ENCODE measurements at regions not wholly inside any gene's neighbourhood (a gene's known extent, or its start where the extent isn't known, plus 50 kb on each side); places are given as distances from the start of the nearest gene placed in this dataset.

DNA sequence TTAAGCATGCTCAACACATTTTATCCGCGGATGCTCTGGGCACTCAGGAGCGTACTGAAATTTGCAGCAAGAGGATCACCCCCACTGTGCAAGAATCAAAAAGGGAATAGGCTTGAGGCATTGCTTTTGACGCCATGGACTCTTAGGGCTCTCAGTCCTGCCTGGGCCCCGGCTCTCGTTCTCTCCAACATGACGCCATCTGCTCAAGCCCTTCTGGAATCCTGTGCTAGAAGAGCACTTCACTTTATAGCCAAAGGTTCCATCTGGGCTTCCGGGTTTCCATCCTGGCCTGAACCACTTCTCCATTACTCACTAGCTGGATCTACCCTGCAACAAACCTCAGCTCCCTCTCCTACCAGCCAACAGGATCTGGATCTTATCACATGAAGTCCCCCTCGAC, 105.3 kb downstream of the FOXF2 start:
- in situ Hi-C loops (cut with MboI; ENCODE audit: low sequenced_read_pairs): no loop called here
- Histone ChIP-seq H3K27me3 (ENCODE audit: low read depth) (no peaks in the 10 kb centered on the region), H3K4me1 (no peaks in the 10 kb centered on the region), H3K9me3 (no peaks in the 10 kb centered on the region), H3K4me3 (no peak overlapping the region), H3K36me3 (replicated peaks) (no peaks in the 10 kb centered on the region)
- DNase-seq (ENCODE audit: low spot score in 2 of 2): no peak

DNA sequence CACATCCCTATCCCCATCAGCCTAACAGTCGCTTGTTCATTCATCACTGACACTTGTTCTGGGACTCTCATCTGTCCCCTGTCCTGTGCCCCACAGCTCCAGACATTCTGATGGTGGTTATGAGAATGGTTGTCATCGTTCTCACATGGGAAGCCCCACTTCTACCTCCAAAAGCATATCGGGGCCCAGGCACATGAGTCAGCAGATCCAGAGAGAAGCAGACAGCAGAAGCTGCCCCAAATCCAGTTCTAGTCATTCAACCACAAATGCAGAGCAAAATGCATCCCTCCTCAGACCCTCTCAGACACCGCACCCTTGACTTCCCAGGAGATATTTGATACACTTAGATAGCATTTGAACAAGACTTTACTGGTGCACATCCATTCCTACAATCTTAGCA, 106.0 kb downstream of the FOXF2 start:
- no peaks in the 10 kb centered on the region for H3K27me3 ChIP-seq (ENCODE audit: low read depth)
- in situ Hi-C loops (cut with MboI; ENCODE audit: low sequenced_read_pairs): no loop called here

DNA sequence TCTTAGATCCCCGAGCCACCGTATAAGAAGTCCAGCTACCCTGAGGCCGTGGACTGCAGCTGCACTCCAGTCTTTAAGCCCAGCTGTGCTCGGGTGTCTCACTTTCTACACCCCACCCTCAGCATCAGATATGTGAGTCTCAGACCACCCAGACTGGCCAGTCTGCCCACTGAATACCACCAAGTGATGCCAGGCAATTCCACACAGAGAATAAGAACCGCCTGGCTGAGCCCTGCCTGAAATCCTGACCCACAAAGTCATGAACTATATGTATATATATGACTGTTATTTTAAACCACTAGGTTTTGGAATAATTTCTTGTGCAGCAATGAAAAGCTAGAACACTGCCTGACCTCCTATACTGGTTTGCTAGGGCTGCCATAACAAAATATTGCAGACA, 106.7 kb downstream of the FOXF2 start:
- Histone ChIP-seq H3K4me3 (no peak overlapping the region), H3K4me1 (no peaks in the 10 kb centered on the region), H3K36me3 (replicated peaks) (no peaks in the 10 kb centered on the region), H3K27me3 (ENCODE audit: low read depth) (no peaks in the 10 kb centered on the region), H3K9me3 (no peaks in the 10 kb centered on the region)
- in situ Hi-C loops (cut with MboI; ENCODE audit: low sequenced_read_pairs): no loop called here
- no peak for DNase-seq (ENCODE audit: low spot score in 2 of 2)

More for the DNA sequence above, 106.0 kb downstream of the FOXF2 start:
- no peak overlapping the region for H3K4me3 ChIP-seq
- H3K36me3 ChIP-seq (replicated peaks): no peaks in the 10 kb centered on the region
- DNase-seq (ENCODE audit: low spot score in 2 of 2): no peak
- H3K4me1 ChIP-seq: no peaks in the 10 kb centered on the region
- no peaks in the 10 kb centered on the region for H3K9me3 ChIP-seq

DNA sequence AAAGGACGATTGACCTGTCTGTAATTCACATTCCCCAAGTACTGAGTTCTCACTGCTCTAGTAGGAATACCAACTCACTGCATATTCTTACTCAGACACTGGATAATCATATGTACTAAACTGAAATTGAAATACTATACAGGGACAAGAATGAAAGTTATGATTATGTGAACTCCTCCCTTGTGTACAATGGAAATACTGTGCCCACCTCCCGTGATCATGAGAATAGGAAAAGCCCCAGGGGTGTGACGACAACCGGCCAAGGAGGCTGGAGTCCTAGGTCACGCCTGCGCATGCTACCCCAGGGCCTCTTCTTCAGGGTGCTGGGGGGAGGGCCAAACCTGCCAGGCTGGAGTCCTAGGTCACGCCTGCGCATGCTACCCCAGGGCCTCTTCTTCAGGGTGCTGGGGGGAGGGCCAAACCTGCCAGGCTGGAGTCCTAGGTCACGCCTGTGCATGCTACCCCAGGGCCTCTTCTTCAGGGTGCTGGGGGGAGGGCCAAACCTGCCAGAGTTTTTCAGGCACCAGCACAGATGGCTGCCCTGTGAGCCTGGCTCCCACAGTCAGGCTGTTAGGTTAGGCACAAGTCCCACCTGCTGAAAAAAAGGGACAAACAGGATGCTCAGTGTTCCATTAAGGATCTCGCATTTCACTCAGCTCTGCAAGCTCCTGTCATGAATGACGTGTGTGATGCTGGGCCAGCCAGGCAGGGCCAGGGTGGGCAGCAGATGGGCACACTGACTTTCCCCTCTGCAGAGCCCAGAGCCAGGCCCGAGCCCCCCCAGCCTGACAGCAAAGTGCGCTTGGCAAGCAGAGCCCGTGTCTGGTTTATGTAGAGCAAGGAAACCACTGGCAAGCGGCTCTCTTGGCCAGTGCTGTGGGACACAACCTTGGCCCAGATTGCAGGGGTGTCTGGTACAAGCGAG, 107.7 kb downstream of the FOXF2 start:
- H3K4me1 ChIP-seq: no peaks in the 10 kb centered on the region
- H3K36me3 ChIP-seq (replicated peaks): no peaks in the 10 kb centered on the region
- no peak for DNase-seq (ENCODE audit: low spot score in 2 of 2)
- H3K27me3 ChIP-seq (ENCODE audit: low read depth): no peaks in the 10 kb centered on the region
- no peak overlapping the region for H3K4me3 ChIP-seq
- in situ Hi-C loops (cut with MboI; ENCODE audit: low sequenced_read_pairs): no loop called here
- no peaks in the 10 kb centered on the region for H3K9me3 ChIP-seq

DNA sequence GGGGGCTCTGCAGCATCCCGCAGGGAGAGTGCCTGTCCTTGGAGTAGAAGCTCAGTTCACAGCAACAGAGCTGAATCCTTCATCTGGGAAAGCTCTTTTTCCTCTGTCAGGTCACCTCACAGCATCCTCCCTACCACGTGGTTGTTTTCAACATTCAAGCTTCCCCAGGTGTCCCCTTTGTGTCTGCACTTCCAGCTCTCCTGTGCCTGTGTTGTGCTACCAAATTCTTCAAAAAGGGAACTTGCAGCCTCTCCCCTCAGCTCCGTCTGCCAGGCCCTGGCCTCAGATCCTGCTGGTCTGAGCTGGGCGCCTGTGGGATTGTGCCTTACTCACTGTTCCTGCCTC, 108.4 kb downstream of the FOXF2 start:
- no peaks in the 10 kb centered on the region for H3K27me3 ChIP-seq (ENCODE audit: low read depth)
- H3K4me1 ChIP-seq: no peaks in the 10 kb centered on the region
- no peaks in the 10 kb centered on the region for H3K9me3 ChIP-seq
- no peaks in the 10 kb centered on the region for H3K36me3 ChIP-seq (replicated peaks)
- DNase-seq (ENCODE audit: low spot score in 2 of 2): no peak
- no peak overlapping the region for H3K4me3 ChIP-seq
- in situ Hi-C loops (cut with MboI; ENCODE audit: low sequenced_read_pairs): no loop called here

DNA sequence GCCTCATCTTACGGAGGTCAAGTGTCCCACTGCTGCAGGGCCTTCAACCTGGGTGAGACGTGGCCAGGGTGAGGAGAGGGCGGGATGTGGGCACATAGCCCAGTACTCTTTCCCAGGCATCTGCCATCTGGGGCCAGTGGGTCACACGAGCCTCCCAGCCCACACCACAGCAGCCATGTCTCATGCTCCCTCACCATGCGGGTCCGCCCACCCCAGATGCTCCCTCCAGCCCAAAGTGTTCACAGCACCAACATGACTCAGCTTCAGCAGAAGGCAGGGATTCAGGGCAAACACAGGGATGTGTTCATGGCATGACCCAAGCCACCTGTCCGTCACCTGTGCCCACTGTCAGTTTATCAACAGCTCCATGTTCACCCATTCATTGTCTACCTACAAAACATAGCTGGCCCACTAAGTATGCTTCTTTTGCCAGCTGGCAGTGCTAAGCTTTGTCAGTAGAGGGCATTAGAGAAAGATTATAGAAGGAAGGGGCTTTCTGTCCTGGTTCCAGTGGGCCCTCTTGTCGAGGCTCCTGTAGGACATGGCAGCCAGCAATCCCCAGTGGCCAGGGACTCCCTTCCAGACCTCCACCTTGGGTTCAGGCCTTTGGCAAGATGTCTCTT, 109.2 kb downstream of the FOXF2 start:
- no peaks in the 10 kb centered on the region for H3K4me1 ChIP-seq
- H3K4me3 ChIP-seq: no peak overlapping the region
- in situ Hi-C loops (cut with MboI; ENCODE audit: low sequenced_read_pairs): no loop called here
- no peaks in the 10 kb centered on the region for H3K27me3 ChIP-seq (ENCODE audit: low read depth)
- no peaks in the 10 kb centered on the region for H3K9me3 ChIP-seq
- no peak for DNase-seq (ENCODE audit: low spot score in 2 of 2)
- no peaks in the 10 kb centered on the region for H3K36me3 ChIP-seq (replicated peaks)

DNA sequence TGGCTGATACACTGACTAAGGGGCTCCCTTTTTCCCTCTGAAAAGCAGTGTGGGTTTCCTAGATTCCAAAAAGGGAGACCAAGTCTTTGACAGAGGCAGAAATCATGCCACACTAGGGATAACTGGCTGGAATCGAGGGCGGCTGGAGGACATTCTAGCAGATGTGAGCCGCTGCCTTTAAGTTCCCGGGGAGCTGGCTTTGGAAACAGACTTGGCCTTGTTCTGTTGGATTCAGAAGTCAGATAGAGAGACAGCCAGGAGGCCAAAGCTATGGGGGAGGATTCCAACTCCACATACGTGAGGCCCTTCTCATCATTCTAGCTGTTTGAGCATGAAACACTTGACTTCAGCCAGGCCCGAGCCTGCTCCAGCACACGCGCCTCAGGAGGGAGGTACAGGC, 109.9 kb upstream of the FOXC1 start:
- H3K27me3 ChIP-seq (ENCODE audit: low read depth): no peaks in the 10 kb centered on the region
- in situ Hi-C loops (cut with MboI; ENCODE audit: low sequenced_read_pairs): no loop called here
- no peaks in the 10 kb centered on the region for H3K9me3 ChIP-seq
- no peaks in the 10 kb centered on the region for H3K4me1 ChIP-seq
- no peaks in the 10 kb centered on the region for H3K36me3 ChIP-seq (replicated peaks)
- H3K4me3 ChIP-seq: no peak overlapping the region
- no peak for DNase-seq (ENCODE audit: low spot score in 2 of 2)

DNA sequence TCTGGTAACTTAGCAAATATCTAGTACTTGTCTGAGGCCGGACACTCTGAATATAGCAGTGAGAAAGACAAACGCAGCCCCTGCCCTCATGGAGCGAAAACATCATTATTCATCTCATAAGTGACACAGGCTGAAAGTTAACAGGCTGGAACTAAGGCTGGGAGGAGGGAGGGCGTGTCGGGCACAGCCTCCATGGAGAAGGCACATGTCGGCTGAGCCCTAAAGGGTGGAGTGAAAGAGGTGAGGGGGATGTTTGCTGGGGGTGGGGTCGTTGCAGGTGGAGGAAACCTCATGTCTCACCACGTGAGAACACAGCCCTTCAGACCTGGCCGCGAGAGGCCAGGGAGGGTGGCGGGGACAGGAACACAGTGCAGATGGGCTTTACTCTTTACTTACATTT, 108.8 kb upstream of the FOXC1 start:
- in situ Hi-C loops (cut with MboI; ENCODE audit: low sequenced_read_pairs): no loop called here
- DNase-seq (ENCODE audit: low spot score in 2 of 2): no peak
- H3K36me3 ChIP-seq (replicated peaks): no peaks in the 10 kb centered on the region
- no peaks in the 10 kb centered on the region for H3K4me1 ChIP-seq
- H3K4me3 ChIP-seq: no peak overlapping the region
- H3K27me3 ChIP-seq (ENCODE audit: low read depth): no peaks in the 10 kb centered on the region
- H3K9me3 ChIP-seq: no peaks in the 10 kb centered on the region

DNA sequence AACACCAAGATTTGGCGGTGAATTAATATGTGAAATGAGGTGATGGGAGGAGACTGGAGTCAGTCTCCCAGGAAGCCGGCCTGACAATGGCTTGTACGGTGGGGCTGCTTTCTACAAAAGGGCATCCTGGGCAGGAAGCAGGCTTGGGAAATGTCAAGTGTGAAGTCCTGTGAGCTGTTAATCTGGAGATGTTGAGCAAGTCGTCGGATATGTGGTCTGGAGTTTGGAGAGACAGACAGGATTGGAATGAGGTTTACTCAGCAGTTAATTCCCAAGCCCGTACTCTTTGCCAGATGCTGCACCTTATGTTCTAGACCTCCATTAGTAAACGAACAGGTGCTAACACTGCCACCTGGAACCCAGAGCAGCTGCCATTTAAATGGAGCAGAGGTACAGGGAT, 107.7 kb upstream of the FOXC1 start:
- Histone ChIP-seq H3K9me3 (no peaks in the 10 kb centered on the region), H3K4me3 (no peak overlapping the region), H3K27me3 (ENCODE audit: low read depth) (no peaks in the 10 kb centered on the region), H3K4me1 (no peaks in the 10 kb centered on the region), H3K36me3 (replicated peaks) (no peaks in the 10 kb centered on the region)
- no peak for DNase-seq (ENCODE audit: low spot score in 2 of 2)
- in situ Hi-C loops (cut with MboI; ENCODE audit: low sequenced_read_pairs): no loop called here

DNA sequence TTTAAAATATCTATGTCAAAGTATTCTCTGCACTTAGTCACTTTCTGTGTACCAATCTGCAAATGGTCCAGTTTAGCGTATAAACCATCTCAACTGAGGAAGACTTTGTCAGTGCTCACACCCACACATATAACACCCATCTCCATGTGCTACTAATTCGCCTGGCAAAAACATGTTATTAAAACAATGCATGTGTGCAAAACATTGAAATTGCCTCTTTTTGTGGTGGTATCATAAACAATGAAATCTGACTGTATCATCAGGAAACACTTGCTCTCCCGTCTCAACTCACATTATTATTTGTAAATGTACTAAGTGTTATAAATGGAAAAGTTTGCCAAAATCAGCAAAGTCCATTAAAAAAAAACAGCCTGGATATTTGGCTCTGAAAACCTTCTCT, 105.9 kb upstream of the FOXC1 start:
- Histone ChIP-seq H3K4me1 (no peaks in the 10 kb centered on the region), H3K27me3 (ENCODE audit: low read depth) (no peaks in the 10 kb centered on the region), H3K4me3 (no peak overlapping the region), H3K9me3 (no peaks in the 10 kb centered on the region), H3K36me3 (replicated peaks) (no peaks in the 10 kb centered on the region)
- no peak for DNase-seq (ENCODE audit: low spot score in 2 of 2)
- in situ Hi-C loops (cut with MboI; ENCODE audit: low sequenced_read_pairs): no loop called here

DNA sequence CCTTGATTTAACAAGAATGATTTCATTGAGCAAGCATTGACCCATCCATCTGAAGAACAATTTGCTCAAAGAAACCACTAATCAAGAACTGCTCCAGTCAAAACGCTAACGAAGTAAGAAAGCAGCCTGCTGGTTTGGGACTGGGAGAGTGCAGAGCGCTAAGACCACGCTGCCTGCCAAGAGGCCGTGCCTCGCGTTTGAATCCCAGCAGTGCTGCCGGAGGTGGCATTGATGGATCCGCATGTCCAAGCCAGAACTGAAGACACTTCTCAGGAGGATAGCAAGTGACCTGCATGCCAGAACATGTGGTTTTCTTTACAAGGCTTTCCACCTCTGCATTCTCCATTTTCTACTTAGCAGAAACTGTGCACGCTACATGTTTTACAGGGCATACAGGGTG, 105.2 kb upstream of the FOXC1 start:
- in situ Hi-C loops (cut with MboI; ENCODE audit: low sequenced_read_pairs): no loop called here
- no peak for DNase-seq (ENCODE audit: low spot score in 2 of 2)
- Histone ChIP-seq H3K36me3 (replicated peaks) (no peaks in the 10 kb centered on the region), H3K9me3 (no peaks in the 10 kb centered on the region), H3K4me3 (no peak overlapping the region), H3K4me1 (no peaks in the 10 kb centered on the region), H3K27me3 (ENCODE audit: low read depth) (no peaks in the 10 kb centered on the region)

DNA sequence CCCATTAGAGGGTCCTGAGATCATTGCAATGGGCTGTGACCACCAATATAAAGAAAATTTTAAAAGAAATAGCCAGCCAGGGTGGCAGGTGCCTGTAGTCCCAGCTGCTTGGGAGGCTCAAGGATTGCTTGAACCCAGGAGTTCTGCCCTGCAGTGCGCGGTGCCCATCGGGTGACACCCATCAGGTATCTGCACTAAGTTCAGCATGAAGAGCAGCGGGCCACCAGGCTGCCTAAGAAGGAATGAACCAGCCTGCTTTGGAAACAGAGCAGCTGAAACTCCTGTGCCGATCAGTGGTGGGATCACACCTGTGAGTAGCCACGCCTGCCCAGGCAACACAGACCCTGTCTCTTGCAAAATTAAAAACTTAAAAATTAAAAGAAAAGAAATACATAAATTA, 102.5 kb upstream of the FOXC1 start:
- in situ Hi-C loops (cut with MboI; ENCODE audit: low sequenced_read_pairs): no loop called here
- no peaks in the 10 kb centered on the region for H3K36me3 ChIP-seq (replicated peaks)
- H3K9me3 ChIP-seq: no peaks in the 10 kb centered on the region
- no peak for DNase-seq (ENCODE audit: low spot score in 2 of 2)
- no peaks in the 10 kb centered on the region for H3K27me3 ChIP-seq (ENCODE audit: low read depth)
- H3K4me1 ChIP-seq: no peaks in the 10 kb centered on the region
- no peak overlapping the region for H3K4me3 ChIP-seq

DNA sequence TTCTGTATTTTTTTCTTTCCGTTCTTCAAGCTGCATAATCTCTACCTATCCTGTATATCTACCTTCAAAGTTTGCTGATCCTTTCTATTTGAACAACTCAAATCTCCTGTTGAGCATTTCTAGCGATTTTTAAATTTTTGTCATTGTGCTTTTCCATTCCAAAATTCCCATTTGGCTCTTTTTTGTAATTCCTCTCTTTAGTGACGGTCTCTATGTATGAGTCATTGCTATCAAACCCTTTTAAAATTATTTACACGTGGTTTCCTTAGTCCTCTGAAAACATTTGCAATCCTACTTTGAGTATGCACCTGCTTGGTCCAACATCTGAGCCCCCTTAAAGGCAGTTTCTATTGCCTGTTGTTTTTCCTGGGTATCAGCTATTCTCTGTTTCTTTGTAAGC, 100.5 kb upstream of the FOXC1 start:
- in situ Hi-C loops (cut with MboI; ENCODE audit: low sequenced_read_pairs): no loop called here

DNA sequence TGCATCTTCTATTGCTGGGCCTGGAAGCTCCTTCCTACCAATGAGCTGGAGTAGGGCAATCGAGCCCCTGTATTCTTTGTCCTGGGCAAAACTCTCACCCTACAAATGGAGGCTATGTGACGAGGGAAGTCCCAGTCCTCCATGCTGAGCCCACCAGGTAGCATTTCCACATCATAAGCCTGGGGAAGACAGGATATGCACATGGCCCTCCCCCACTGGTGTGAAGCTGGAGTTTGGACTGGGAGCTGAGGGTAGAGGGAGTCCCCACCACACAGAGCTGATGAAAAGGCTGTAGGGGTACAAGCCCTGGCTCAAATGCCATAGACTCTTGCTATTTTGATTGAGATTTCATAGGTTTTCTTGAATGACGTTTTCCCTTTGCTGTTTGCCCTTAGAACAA, 99.5 kb upstream of the FOXC1 start:
- in situ Hi-C loops (cut with MboI; ENCODE audit: low sequenced_read_pairs): no loop called here
- Histone ChIP-seq H3K9me3 (no peaks in the 10 kb centered on the region), H3K27me3 (ENCODE audit: low read depth) (no peaks in the 10 kb centered on the region), H3K4me3 (no peak overlapping the region), H3K4me1 (no peaks in the 10 kb centered on the region), H3K36me3 (replicated peaks) (no peaks in the 10 kb centered on the region)
- DNase-seq (ENCODE audit: low spot score in 2 of 2): no peak

More for the DNA sequence above, 100.5 kb upstream of the FOXC1 start:
- Histone ChIP-seq H3K27me3 (ENCODE audit: low read depth) (no peaks in the 10 kb centered on the region), H3K4me3 (no peak overlapping the region), H3K36me3 (replicated peaks) (no peaks in the 10 kb centered on the region), H3K9me3 (no peaks in the 10 kb centered on the region), H3K4me1 (no peaks in the 10 kb centered on the region)
- no peak for DNase-seq (ENCODE audit: low spot score in 2 of 2)

Measured in HAP-1 (cell line).